ENCODE measurements at regions not wholly inside any gene's neighbourhood (a gene's known extent, or its start where the extent isn't known, plus 50 kb on each side); places are given as distances from the start of the nearest gene placed in this dataset.
"Not testable (repeated sequence)": the region's sequence is repeated elsewhere in the genome, so short reads cannot be mapped to it uniquely, and the experiment has no call there.

- DNase-seq: not testable (repeated sequence)
Observed at GRCh38 chr16:59944041-59944440, 1209.9 kb upstream of the GOT2 start.

- DNase-seq: no peak
Observed at GRCh38 chr16:59941594-59941993, 1207.5 kb upstream of the GOT2 start.

- no peak for DNase-seq
Observed at GRCh38 chr16:59920054-59920453, 1185.9 kb upstream of the GOT2 start.

- DNase-seq: no peak
Observed at GRCh38 chr16:59913666-59914065, 1179.5 kb upstream of the GOT2 start.

GRCh38 chr16:59909262-59909661, 1175.1 kb upstream of the GOT2 start:
- no peak for DNase-seq

- no peak for DNase-seq
Observed at GRCh38 chr16:59907611-59908010, 1173.5 kb upstream of the GOT2 start.

GRCh38 chr16:59905606-59906005, 1171.5 kb upstream of the GOT2 start:
- no peak for DNase-seq

- DNase-seq: no peak
Observed at GRCh38 chr16:59905131-59905530, 1171.0 kb upstream of the GOT2 start.

- DNase-seq: no peak
Observed at GRCh38 chr16:59899940-59900339, 1165.8 kb upstream of the GOT2 start.

- DNase-seq: no peak
Observed at GRCh38 chr16:59892376-59892775, 1158.3 kb upstream of the GOT2 start.

- DNase-seq: no peak
Observed at GRCh38 chr16:59887856-59888255, 1153.7 kb upstream of the GOT2 start.

- DNase-seq: no peak
Observed at GRCh38 chr16:59886021-59886420, 1151.9 kb upstream of the GOT2 start.

GRCh38 chr16:59881376-59881775, 1147.3 kb upstream of the GOT2 start:
- no peak for DNase-seq

- DNase-seq: no peak
Observed at GRCh38 chr16:59880611-59881010, 1146.5 kb upstream of the GOT2 start.

GRCh38 chr16:59878999-59879398, 1144.9 kb upstream of the GOT2 start:
- DNase-seq: no peak

- DNase-seq: no peak
Observed at GRCh38 chr16:59878479-59878878, 1144.4 kb upstream of the GOT2 start.

- no peak for DNase-seq
Observed at GRCh38 chr16:59864981-59865666, 1131.0 kb upstream of the GOT2 start.

- no peak for DNase-seq
Observed at GRCh38 chr16:59859676-59860402, 1125.7 kb upstream of the GOT2 start.

- no peak for DNase-seq
Observed at GRCh38 chr16:59854846-59855439, 1120.8 kb upstream of the GOT2 start.

GRCh38 chr16:59849716-59850115, 1115.6 kb upstream of the GOT2 start:
- no peak for DNase-seq

GRCh38 chr16:59848296-59848695, 1114.2 kb upstream of the GOT2 start:
- DNase-seq: no peak

- DNase-seq: no peak
Observed at GRCh38 chr16:59840169-59840568, 1106.1 kb upstream of the GOT2 start.

GRCh38 chr16:59826767-59827166, 1092.7 kb upstream of the GOT2 start:
- DNase-seq: no peak

- DNase-seq: not testable (repeated sequence)
Observed at GRCh38 chr16:59809488-59809887, 1075.4 kb upstream of the GOT2 start.
